ENCODE measurements at regions not wholly inside any gene's neighbourhood (a gene's known extent, or its start where the extent isn't known, plus 50 kb on each side); places are given as distances from the start of the nearest gene placed in this dataset.

DNA sequence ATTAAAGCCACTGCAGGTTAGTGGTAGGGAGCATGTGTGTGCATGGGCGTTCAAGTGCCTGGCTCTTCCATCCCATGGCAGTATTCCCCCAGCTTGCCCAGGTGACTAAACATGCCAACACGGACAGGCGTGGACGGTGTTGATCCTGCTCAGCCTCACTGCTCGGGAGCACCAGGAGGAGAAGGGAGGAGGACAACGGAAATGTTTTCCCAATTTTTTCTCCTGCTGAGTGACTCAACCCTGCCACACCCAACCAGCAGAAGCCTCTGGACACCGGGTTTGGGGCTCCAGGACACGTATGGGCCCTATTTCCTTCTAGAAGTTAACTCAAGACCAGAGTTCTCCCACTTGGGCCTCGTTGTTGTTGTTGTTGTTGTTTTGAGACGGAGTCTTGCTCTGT lies 139.1 kb downstream of the CYP26B1 start:
- no peak overlapping the region for H3K4me3 ChIP-seq (replicated peaks in 1 of 3)
- 88 to 96% methylated on average over 10 of the region's 10 CpGs for WGBS, 2 donors
- DNase-seq, result no peak
- no peak for TF ChIP-seq POLR2A (IDR thresholded peaks at IDR 0.05)
- TF ChIP-seq CTCF (IDR thresholded peaks at IDR 0.05), result no peak
- H3K27me3 ChIP-seq, result no peaks in the 10 kb centered on the region
- no peaks in the 10 kb centered on the region for H3K4me1 ChIP-seq
- H3K27ac ChIP-seq, result no peak overlapping the region
- H3K36me3 ChIP-seq, result no peaks in the 10 kb centered on the region
- intact Hi-C loops (cut with DNase I), result no loop called here
- H3K9me3 ChIP-seq, result no peaks in the 10 kb centered on the region

DNA sequence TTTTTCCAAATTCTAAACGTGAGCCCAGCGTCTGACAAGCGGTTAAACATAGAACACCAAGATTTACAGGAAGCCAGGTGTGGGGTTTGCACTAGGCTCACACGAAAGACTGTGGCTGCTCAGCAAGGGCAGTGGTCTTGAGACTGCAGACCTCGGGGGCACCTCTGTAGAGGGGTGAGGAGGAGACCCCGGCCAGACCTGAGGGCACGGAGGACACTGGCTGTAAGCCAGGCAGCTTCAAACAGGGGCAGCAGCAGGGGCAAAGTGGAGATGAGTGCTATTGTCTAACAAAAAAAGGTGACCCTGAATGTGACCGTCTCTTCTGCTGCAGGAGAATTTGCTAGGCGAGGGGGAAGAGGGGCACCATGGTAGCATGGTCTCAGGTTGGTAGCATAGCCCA lies 140.3 kb downstream of the CYP26B1 start:
- intact Hi-C loops (cut with DNase I), result no loop called here
- Histone ChIP-seq H3K27ac (no peak overlapping the region), H3K4me3 (replicated peaks in 1 of 3) (no peak overlapping the region), H3K36me3 (no peaks in the 10 kb centered on the region), H3K27me3 (no peaks in the 10 kb centered on the region), H3K4me1 (no peaks in the 10 kb centered on the region), H3K9me3 (no peaks in the 10 kb centered on the region)
- no peak for DNase-seq
- TF ChIP-seq POLR2A (IDR thresholded peaks at IDR 0.05) (no peak), CTCF (IDR thresholded peaks at IDR 0.05) (no peak)
- 75 to 85% methylated on average over 9 of the region's 9 CpGs for WGBS, 2 donors

- H3K4me3 ChIP-seq (replicated peaks in 1 of 3), result no peak overlapping the region
- no peak overlapping the region for H3K27ac ChIP-seq
- WGBS, 2 donors, result 90 to 94% methylated on average over 8 of the region's 8 CpGs
- no peak for TF ChIP-seq CTCF (IDR thresholded peaks at IDR 0.05)
- TF ChIP-seq POLR2A (IDR thresholded peaks at IDR 0.05), result no peak
- no peaks in the 10 kb centered on the region for H3K9me3 ChIP-seq
- DNase-seq, result no peak
- intact Hi-C loops (cut with DNase I), result no loop called here
- no peaks in the 10 kb centered on the region for H3K4me1 ChIP-seq
- H3K27me3 ChIP-seq, result no peaks in the 10 kb centered on the region
- H3K36me3 ChIP-seq, result no peaks in the 10 kb centered on the region
These were observed 141.4 kb downstream of the CYP26B1 start for GRCh38 chr2:72006188-72006736.

GRCh38 chr2:72004976-72005375 lies 142.7 kb downstream of the CYP26B1 start:
- WGBS, 2 donors, result 87 to 88% methylated on average over 6 of the region's 6 CpGs
- H3K36me3 ChIP-seq, result no peaks in the 10 kb centered on the region
- DNase-seq, result no peak
- TF ChIP-seq POLR2A (IDR thresholded peaks at IDR 0.05) (no peak), CTCF (IDR thresholded peaks at IDR 0.05) (no peak)
- H3K9me3 ChIP-seq, result no peaks in the 10 kb centered on the region
- H3K4me3 ChIP-seq (replicated peaks in 1 of 3), result no peak overlapping the region
- intact Hi-C loops (cut with DNase I), result no loop called here
- no peak overlapping the region for H3K27ac ChIP-seq
- H3K4me1 ChIP-seq, result no peaks in the 10 kb centered on the region
- H3K27me3 ChIP-seq, result no peaks in the 10 kb centered on the region

- WGBS, 2 donors, result 83 to 88% methylated on average over 7 of the region's 7 CpGs
- Histone ChIP-seq H3K9me3 (no peaks in the 10 kb centered on the region), H3K27me3 (no peaks in the 10 kb centered on the region), H3K4me3 (replicated peaks in 1 of 3) (no peak overlapping the region), H3K4me1 (no peaks in the 10 kb centered on the region), H3K36me3 (no peaks in the 10 kb centered on the region), H3K27ac (no peak overlapping the region)
- DNase-seq, result no peak
- intact Hi-C loops (cut with DNase I), result no loop called here
- TF ChIP-seq POLR2A (IDR thresholded peaks at IDR 0.05), result no peak
- no peak for TF ChIP-seq CTCF (IDR thresholded peaks at IDR 0.05)
These were observed 143.3 kb downstream of the CYP26B1 start for GRCh38 chr2:72004201-72004915.
